HS-5 (cell line): ENCODE measurements at regions not wholly inside any gene's neighbourhood (a gene's known extent, or its start where the extent isn't known, plus 50 kb on each side); places are given as distances from the start of the nearest gene placed in this dataset.
A peak's percentile ranks its signal among the peaks of the same experiment; 100 is the strongest.

Experiments used
- DNase-seq: peaks from one replicate; pipeline ENCODE4 v3.0.0-alpha.2; 2012; ENCODE audit warnings: low read depth

DNA sequence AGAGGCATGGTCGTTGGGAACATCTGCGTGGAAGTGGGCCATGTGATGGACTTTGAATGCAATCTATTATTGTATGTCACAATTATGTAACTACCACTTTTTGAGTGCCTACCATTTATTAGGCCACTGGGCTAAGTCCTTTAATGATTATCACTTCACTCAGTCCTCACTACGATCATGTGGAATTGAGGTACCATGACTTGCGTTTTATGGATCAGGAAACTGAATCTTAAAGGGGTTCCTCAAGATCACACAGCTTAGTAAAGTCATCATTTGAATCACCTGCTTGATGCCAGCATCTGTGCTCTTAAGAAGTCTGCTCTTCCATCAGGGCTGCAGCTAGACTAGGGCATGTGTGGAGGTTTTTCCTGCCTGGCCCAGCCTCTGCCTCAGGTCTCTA is 136.7 kb downstream of the DAD1 start:
- DNase-seq, result no peak

DNA sequence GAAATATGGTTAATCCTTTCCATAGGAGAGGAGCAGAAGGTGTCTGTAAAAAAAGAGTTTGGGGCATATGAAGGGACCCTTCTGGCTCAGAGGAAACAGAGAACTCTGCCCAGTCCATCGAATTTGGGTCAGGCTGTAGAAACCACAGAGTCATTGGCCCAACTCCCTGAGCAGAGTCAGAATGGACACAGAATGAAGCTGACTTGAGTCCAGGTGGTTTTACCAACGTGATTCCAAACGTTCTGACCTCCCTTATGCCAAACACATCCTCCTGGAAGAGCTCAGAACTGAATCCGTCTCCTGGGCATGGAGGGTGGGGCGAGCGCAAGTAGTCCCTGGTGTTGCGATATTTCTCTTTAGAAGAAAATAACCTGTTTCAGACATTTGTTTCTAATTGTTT is 138.8 kb downstream of the DAD1 start:
- no peak for DNase-seq

DNA sequence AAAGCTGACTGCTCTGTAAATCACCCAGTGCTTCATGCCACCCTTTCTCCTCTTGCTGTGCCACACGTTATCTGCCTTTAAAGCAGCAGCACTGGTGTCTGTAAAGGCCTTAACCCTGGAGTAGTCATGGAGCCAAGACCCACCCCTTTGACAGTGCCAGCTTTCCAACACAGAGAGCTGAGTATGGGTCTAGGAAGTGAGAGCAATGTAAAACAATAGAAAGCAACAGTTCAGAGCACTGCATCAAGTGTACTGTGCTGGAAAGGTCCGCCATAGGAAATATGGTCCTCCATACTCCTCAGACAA is 139.5 kb downstream of the DAD1 start:
- no peak for DNase-seq

DNA sequence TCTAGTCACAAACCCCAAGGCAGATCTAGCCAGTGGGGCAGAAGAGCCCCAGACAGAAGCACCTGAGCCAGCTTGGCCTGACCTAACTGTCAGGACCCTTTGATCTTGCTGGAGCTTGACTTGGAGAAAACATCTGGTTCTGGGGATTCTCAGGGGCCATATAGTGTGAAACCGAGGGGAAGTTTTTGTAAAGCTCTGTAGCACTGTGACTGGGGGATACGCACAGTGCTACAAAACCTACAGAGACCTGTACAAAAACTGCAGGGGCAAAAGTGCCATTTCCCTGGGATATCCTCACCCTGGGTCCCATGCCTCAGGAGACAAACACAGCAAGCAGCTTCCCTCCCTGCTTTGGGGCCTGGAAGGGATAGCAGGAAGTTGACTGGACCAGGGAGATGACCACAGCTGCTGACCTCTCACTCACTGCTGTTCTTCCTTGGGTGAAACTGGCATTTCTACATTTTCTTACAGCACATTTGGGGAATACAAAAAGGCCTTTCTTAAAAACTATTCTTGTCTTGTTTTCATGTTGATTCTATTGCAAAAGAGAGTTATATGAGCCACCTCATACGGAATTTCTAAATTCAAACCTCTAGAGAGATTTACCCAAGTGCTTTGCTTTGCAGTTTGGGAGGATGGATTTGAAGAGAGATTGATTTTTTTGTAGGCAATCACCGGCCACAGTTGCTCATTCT is 140.0 kb downstream of the DAD1 start:
- DNase-seq, result no peak

DNA sequence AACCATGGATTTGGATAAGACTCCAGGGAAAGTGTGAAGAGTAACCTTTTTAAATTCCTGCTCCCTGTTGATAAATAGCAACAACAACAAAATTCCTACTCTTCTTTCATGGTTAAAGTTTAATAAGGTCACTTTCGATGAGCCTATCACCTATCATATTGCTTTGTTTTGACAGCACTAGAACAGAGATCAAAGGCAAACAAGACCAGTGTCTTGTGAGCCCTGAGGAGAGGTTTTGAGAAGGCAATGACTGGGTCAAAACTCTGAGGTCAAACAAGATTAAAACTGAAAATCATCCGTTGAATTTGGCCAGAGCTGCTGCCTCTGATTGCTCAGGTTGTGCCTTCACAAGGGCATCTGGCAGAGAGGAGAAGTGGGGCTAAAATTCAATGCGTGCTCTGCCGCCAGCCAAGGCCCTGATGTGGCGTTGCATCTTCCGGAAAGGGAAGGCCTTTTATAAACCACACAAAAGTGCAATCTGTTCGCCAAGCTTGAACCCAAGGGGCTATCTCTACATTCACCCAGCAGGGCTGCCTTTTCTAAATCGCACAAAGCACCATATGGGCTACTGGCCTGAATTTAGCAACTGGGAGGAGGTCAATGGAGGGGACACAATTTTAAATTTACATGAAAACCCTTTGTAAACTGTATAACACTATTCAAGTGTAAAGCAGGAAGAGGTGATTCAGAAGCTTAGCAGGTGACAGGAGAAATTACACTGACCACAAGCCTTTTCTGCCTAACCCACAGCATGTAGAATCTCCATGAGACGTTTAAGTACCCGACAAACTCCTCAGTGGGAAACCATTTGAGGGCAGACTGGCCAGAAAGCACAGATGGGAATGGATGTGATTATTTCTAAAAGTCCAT is 140.8 kb downstream of the DAD1 start:
- DNase-seq, result no peak

DNA sequence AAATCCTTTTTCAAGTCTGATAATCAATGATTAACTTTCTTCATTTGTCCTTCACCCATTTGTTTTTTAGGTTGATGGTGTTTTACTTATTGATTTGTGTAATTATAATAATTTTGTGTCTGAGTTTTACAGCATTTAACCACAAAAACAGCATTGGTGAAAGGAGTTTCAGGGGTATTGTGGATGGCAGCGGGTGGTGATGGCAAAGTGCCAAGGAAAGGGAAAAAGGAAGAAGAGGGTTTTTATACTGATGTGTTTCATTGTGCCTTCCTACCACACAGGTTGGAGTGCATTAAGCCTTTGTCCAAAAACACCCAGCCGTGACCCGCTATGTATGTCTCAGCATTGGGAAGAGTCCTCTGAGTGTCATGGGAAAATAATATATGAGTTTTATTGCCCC is 150.3 kb downstream of the DAD1 start:
- DNase-seq, result no peak

DNA sequence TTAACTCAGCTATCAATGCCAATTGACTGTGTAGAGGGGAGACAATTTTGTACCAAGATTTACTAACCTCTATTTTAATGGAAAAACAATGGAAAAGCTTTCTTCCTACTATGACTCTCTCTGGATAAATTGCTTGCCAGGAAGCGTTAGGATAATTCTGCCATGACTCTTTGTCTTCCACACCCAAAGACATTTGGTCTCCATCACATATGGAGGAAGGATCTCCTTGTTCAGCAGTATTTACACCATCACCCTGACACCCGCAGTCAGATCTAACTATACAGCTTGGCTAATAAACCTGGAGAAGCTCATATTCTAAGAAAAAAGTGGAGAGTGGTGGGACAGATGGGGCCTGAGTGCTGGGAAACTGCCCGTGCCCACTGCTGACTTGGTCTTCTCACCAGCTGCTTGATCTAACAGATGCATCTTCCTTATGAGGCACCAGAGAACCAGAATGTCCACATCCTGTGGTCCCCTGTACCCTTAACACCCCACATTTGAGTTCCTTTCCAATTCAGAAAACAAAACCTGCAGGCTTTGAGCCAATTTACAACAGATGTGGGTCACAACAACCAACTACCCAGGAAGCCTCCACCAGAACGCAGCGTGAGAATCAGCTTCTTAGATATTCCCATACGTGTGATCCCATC is 154.0 kb downstream of the DAD1 start:
- no peak for DNase-seq

DNA sequence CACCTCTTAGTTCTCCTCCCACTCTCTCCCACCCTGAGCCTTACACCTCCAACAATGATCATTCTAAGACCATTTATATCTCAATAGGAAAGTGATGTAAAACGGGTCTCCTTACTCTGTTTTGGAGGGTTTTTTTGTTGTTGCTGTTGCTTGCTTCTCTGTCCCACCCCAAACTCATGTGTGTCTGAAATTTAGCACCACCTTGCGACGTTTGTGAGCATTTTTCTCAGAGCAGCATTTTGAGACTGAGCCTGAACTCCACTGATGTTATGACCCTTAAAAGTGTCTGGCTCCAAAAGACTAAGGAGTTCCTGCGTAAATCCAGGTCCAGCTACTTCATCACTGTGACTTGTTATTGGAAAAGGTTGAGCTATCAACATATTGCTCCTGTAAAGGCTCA is 155.0 kb downstream of the DAD1 start:
- DNase-seq, result no peak

DNA sequence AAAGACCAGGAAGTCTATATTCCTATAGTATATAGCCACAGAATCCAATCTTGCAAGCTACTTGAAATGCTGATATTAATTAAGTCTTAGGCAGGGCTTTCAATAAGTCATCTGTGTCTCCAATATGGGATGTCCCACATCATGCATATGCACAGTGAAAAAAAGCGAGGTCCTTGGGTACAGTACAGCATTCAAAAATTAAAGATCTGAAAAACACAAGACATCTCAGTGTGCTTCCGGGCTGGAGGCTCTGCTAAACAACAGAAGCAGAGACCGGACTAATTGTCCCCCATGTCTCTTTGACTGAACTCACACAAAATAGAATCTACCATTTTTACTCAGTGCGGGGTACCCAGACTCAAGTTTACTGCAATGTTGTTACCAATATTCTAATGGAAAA is 156.0 kb downstream of the DAD1 start:
- DNase-seq, result no peak

DNA sequence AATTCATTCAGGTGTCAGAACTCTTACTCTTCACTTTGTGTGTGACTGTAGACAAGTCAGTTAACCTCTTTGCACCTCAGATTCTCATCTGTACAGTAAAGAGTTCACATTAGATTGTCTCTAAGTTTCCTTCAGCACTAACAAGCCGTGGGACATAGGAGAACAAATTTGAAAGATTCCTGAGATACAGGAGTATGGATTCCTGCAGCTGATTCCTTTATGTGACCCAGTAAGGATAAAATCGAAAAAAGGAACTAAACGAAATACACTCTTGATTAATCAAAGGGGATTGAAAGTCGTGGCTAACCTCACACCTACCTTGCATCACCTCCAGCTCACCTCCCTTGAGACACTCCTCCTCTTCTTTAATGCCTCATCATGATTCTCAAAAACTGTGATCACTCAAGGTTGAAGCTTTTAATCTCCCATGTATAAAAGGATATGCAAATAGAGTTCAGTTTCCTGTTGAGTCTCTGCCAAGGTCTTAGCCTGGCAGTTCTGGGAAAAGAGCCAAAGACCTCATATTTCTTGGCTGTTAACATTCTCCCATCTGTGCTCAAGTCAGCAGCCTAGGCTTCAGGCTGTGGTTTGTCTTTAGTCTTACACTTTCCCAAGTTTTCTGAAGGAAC is 156.6 kb downstream of the DAD1 start:
- DNase-seq, result peak; percentile 87

DNA sequence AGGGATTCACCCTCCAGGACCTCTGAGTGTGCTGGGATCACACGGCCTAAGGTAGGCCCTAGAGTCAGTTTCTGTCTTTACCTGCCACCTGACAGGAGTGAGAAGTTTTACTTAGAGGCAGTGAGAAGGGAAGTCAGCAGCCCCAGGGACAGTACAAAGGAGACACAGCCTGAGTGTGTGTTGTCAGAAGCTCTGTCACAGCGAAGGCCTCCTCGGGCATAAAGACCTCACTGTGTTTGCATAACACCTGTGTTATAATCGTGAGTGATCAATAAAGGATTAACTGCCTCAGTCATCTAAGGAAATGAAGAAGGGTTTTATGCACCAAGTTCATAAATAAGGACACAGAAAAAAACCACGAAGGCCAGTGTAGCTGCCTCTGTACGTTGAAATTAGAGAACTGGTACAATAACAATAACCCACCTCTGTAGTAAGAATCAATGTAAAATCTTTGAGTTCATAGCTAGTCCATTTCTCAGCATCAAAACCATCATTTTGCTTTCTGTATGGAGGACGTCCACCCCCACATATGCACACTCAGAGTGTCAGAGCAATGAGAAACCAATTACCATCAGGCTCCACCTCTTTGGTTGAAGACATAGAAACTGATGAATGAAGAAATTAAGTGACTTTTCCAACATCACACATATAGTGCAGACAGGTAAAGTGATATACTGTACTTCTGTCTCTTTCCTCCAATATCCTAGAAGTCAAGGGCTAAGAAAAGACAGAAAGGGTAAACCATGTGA is 159.3 kb downstream of the DAD1 start:
- DNase-seq, result no peak

DNA sequence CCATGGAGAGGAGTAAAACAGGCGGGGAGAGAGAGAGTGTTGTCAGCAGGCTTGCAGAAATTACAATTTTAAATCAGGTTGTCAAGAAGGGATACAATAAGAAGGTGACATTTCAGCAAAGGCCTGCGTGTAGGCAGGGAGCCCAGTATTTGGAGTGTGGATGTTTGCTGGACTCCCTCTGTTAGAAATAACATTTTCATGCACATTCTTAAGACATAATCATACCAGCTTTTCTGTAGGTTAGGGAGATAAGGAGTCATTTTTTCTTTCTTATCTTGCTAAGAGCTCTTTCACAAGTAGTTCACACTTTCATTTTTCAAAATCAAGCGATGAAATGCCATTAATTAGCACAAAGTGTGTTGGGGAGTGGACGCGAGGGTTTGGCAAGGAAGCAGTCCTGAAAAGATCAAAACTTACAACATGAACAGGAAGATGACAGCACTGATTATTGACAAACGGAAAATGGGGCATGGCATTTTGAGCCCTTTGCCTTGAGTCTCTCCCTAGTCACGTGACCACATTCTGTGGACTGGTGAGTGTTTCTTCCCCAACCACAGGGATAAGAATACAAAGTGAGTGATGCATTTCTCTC is 160.2 kb downstream of the DAD1 start:
- DNase-seq, result no peak

DNA sequence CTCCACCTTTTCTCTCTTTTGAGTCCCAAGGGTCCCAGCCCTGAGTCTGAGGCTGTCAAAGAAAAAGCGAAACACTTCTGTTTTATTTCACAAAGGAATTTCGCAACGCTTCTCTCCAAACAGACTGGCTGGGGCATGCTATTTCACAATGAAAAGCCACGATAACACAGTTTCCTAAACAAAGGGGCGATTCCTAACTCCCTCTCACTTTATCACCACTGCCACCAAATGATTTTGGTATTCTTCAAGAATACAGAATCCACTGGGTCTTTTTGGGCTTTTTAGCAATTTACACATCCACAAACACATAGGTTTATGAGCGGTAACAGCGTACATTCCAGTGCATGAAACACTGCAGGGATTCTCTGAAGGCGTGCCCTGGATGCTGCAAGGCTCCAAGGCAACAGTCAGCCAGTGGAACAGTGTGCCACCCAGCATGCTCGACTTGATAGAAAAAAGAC is 161.2 kb downstream of the DAD1 start:
- DNase-seq, result no peak

DNA sequence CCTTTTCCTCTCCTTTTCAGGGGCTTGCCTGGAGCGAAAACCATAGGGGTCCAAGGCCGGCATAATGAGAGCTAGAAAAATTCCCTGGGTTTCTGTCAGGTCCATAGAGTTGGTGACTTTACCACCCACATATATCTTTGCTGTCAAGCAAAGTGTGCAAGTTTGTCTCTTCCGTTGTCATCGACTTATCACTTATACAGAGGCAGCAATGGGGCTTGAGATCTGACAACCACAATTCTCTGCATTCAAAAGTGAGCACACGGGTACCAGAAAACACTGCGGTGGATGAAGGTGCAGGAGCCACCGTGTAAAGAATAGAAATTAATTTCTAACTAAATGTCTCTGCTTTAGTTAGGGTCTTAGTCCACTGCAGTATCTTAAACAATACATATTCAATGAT is 162.3 kb downstream of the DAD1 start:
- DNase-seq, result no peak

DNA sequence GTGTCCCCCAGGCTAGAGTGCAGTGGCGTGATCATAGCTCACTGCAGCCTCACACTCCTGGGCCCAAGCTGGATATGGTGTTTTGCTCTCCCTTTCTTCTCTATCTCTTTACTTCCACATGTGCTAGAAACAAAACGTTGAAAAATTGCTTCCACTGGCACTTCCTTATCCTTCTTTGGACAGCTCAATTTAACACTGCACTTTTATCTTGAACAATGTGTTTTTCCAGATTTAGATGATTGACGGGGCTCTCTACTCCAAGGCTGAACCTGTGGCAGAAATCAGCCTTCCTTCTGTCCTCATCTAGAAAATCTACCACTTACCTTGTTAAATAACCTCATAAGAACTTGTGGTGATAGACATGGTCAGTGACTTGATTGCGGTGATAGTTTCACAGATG is 165.1 kb downstream of the DAD1 start:
- DNase-seq, result no peak

DNA sequence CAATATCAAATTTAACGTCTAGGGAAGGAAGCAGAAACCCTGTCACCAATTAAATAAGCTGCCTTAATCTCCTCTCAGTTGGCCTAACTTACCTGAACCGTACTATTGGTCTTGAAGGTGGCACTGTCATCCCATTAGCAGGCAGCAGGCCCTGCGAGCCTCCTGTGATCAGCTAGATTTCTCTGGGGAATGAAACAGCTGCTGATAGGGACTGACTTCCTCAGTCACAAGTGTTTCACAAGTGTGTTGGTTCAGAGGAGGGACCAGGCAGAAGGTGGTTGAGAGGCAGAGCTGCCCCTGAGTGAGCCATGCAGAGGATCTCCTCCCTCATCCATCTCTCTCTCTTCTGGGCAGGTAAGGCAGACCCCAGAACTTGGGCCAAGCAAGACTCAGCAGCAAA is 166.8 kb downstream of the DAD1 start:
- DNase-seq, result no peak

DNA sequence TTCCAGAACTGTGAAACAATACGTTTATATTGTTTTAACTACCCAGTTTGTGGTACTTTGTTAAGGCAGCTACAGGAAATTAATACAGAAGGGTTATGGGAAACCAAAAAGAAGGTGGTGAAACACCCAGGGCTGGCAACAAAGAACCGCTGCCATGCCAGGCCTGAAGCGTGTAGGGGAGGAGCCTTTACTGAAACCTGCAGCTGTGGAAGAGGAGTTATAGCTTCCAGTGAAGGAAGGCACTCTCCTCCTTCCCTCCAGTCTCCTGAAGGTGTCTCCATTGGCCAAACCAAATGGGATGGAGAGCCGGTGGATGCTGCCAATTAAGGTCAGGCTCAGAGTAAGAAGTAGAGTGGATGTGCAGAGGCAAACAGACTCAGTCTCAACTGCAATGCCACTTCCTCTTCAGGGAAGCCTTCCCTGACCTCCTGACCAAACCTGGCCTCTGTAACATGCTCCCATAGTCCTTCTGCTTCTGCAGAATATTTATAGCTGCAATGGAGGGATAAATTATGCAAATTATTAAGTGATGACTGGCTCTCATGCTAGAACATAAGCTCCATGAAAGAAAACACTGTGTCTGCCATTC is 168.3 kb downstream of the DAD1 start:
- DNase-seq, result no peak

DNA sequence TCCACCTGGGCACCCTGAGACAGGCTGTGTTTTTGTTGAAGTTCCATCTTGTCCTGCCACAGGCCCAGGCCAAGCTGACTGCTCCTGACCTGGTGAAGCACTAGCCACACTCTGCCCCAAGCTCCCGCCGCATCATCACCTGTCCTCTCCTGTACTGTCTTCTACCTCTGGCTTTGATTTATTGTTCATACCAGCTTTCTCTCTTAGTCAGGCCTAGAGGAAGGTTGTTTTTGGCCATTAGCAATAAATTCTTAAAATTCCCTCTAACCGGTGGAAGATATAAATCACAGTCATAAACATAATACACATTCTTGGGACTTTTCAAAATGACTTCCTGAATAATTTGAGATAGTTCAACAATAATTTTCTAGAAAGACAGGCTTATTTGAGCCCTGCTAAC is 169.4 kb downstream of the DAD1 start:
- no peak for DNase-seq

DNA sequence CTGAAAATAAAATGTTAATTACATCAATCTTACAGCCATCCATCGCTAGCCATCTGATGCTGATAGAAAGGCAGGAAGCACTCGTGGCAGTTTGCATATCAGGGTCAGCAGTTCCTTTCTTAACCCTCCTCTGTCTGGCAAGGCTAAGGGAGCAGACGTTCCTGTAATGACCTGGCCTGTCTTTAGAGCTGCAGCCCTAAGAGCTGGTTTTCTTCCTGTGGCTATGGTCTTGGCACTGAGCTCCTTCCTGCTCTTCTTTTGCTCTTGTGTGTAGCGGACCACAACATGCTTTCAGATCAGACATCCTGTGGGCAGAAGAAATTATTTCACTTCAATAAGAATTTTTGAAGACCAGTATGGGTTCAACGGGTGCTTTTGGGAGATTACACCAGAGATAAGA is 170.4 kb downstream of the DAD1 start:
- DNase-seq, result no peak

DNA sequence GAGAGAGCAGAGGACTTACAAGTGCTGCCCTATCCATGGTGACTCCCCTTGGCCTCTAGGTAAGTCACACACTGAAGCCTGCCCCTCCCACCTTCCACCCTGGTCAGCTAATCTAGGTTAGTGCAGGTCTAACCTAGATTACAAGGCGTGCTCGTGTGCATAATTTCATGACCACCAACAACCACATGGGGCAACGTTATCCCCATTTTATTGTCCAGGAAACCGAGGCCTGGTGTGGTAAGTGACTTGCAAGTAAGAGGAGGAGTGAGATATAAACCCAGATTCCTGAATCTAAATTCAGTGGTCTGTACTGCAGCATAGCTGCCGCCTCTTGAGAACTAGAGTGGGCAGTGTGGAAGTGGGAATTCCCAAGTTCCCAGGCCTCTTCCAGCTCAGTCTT is 171.1 kb downstream of the DAD1 start:
- DNase-seq, result no peak

DNA sequence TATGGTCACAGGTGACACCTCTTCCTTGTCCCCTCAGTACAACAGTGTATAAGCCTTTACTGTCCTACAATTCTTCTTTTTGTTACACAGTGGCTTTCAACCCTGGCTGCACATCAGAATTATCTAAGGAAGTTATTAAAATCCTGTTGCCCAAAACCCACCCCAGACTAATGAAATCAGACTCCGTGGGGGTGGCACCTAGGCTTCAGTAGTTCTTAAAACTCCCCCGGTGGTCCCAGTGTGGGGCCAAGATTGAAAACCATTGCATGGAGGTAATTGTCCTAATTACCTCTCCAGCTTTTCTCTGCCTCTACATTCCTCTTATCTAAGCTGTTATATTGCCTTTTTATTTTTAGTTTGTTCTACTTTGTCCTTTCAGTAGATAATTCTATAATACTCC is 172.8 kb downstream of the DAD1 start:
- DNase-seq, result no peak
